Gastrocnemius medialis (tissue), 4 donors: ENCODE measurements at regions not wholly inside any gene's neighbourhood (a gene's known extent, or its start where the extent isn't known, plus 50 kb on each side); places are given as distances from the start of the nearest gene placed in this dataset.

ENCODE experiments used
- POLR2A ChIP-seq, 2 donors: fragments of 450-650 bp; IDR thresholded peaks; one replicate each; pipeline ENCODE4 v1.6.1; 2017; ENCODE audit warnings: antibody characterized with exemption in 2 of 2, mild to moderate bottlenecking in 2 of 2, moderate library complexity in 2 of 2
- TF ChIP-seq, protein P1 (sequence below), 5 experiments: fragments of 450-650 bp in 3 of 5; fragments of 200-600 bp in 2 of 5; sonication (generic) in 2 of 5; IDR thresholded peaks in 4 of 5; conservative IDR thresholded peaks in 1 of 5; 1 replicate in 4 of 5; 2 replicates in 1 of 5; pipeline ENCODE4 v1.5.1; 2016 to 2019; ENCODE audit warnings: antibody characterized with exemption in 5 of 5, mild to moderate bottlenecking in 3 of 5, moderate library complexity in 3 of 5

DNA sequence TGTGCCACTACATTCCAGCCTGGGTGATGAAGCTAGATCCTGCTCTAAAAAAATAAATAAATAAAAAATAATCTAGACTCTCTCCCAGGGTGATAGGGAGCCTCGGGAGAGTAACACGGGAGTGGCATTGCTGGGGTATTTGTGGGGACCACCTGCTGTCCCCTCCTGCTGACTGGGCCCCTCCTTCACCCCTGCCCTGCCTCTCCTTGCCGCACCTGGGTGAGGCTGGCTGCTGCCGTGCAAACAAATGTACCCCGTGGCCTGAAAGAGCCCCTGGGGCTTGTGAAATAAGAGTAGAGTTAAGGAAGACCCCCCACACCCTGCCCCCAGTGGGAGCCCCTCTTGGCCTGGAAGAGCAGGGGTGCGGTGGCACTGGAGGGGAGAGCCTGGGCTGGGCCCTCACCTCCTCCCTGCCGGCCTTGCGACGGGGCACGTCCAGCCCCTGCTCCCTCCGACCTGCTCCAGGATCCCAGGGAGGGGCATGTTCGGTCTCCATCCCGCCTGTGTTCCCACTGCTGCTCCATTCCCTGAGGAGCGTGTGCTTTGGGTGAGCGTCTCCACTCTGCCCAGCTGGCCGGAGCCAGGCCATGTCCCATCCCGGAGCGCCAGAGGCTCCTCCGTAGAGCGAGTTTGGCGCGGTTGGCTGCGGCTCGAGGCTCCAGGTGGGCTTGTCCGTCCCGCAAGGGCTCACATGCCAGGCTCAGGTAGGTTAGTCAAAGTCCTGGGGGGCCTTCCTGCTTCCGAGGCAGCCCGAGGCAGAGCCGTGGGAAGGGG lies 75.0 kb upstream of the RNU6ATAC start:
- no peak for TF ChIP-seq POLR2A (IDR thresholded peaks at IDR 0.05)
- TF ChIP-seq, protein P1, sequence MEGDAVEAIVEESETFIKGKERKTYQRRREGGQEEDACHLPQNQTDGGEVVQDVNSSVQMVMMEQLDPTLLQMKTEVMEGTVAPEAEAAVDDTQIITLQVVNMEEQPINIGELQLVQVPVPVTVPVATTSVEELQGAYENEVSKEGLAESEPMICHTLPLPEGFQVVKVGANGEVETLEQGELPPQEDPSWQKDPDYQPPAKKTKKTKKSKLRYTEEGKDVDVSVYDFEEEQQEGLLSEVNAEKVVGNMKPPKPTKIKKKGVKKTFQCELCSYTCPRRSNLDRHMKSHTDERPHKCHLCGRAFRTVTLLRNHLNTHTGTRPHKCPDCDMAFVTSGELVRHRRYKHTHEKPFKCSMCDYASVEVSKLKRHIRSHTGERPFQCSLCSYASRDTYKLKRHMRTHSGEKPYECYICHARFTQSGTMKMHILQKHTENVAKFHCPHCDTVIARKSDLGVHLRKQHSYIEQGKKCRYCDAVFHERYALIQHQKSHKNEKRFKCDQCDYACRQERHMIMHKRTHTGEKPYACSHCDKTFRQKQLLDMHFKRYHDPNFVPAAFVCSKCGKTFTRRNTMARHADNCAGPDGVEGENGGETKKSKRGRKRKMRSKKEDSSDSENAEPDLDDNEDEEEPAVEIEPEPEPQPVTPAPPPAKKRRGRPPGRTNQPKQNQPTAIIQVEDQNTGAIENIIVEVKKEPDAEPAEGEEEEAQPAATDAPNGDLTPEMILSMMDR (IDR thresholded peaks at IDR 0.05 in 4 of 5, conservative IDR thresholded peaks at IDR 0.05 in 1 of 5) = no peak
